Nephron (organoid): ENCODE measurements at regions not wholly inside any gene's neighbourhood (a gene's known extent, or its start where the extent isn't known, plus 50 kb on each side); places are given as distances from the start of the nearest gene placed in this dataset.

ENCODE experiments used
- H3K27ac Mint-ChIP-seq, 3 experiments: 2 replicates each; pipeline ENCODE4 v1.8.0; 2020; ENCODE audit warnings: mixed read lengths in 3 of 3, mild to moderate bottlenecking in 2 of 3, moderate library complexity in 1 of 3
- H3K27me3 Mint-ChIP-seq: 2 replicates; pipeline ENCODE4 v1.8.0; 2021; ENCODE audit warnings: low read depth, mild to moderate bottlenecking, moderate library complexity, mixed read lengths
- H3K36me3 Mint-ChIP-seq: 2 replicates; pipeline ENCODE4 v1.8.0; 2020; ENCODE audit warnings: low read depth, mixed read lengths
- H3K4me1 Mint-ChIP-seq: 2 replicates; pipeline ENCODE4 v1.8.0; 2020; ENCODE audit warnings: mixed read lengths
- H3K4me3 Mint-ChIP-seq, 3 experiments: 2 replicates each; pipeline ENCODE4 v1.8.0; 2020; ENCODE audit warnings: mild to moderate bottlenecking in 3 of 3, mixed read lengths in 3 of 3, moderate library complexity in 2 of 3
- H3K9me3 Mint-ChIP-seq: 2 replicates; pipeline ENCODE4 v1.8.0; 2020; ENCODE audit warnings: mixed read lengths
- TF ChIP-seq, protein P1 (sequence below), 3 experiments: fragments of 200-600 bp; sonication (generic); IDR thresholded peaks; one replicate each; pipeline ENCODE4 v1.5.0; 2021; ENCODE audit warnings: antibody characterized with exemption in 3 of 3; ENCODE audit not compliant: unreplicated experiment in 3 of 3

DNA sequence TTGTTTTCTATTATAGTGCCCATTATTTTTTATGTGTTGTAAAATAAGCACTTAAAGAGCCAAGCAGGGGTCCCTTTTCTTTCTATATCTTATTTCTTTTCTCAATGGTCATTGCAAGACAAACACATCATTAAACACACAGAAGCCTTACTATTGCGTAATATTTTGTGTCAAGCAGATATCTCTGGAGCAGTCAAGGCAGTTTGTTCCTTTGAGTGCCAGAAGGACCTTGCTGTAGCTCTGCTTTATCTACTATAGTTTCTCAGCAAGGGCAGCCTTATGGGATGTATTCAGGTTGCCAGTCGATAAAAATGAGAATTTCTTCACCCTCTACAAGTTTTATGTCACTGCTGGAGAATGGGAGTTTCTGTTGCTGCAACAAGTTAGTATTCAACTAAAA lies 319.3 kb downstream of the TDRD3 start:
- H3K4me1 Mint-ChIP-seq: no peaks in the 10 kb centered on the region
- peaks cover 3% of the 10 kb centered on the region for H3K9me3 Mint-ChIP-seq
- H3K4me3 Mint-ChIP-seq: no peak overlapping the region
- no peaks in the 10 kb centered on the region for H3K36me3 Mint-ChIP-seq
- TF ChIP-seq, protein P1, sequence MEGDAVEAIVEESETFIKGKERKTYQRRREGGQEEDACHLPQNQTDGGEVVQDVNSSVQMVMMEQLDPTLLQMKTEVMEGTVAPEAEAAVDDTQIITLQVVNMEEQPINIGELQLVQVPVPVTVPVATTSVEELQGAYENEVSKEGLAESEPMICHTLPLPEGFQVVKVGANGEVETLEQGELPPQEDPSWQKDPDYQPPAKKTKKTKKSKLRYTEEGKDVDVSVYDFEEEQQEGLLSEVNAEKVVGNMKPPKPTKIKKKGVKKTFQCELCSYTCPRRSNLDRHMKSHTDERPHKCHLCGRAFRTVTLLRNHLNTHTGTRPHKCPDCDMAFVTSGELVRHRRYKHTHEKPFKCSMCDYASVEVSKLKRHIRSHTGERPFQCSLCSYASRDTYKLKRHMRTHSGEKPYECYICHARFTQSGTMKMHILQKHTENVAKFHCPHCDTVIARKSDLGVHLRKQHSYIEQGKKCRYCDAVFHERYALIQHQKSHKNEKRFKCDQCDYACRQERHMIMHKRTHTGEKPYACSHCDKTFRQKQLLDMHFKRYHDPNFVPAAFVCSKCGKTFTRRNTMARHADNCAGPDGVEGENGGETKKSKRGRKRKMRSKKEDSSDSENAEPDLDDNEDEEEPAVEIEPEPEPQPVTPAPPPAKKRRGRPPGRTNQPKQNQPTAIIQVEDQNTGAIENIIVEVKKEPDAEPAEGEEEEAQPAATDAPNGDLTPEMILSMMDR (IDR thresholded peaks at IDR 0.05; ENCODE audit: unreplicated experiment in 3 of 3): no peak
- no peak overlapping the region for H3K27ac Mint-ChIP-seq
- H3K27me3 Mint-ChIP-seq: no peaks in the 10 kb centered on the region

DNA sequence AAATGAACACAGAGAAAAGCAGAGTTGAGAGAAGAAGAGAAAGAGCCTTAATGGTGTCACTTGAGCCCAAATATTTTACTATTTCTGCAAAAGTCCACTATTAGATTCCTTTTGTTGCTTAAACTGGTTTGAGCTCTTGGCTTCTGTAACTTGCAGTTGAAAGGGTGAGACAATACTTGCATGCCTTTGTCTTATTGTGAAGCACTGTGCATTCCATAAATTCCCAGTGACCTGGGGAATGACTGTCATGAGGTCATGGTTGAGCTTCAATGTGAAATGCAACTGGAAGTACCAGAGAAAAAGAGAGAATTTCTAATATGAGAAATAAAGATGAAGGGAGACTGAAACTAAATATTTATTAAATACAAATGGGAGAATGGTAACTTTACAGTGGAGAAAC lies 310.9 kb downstream of the TDRD3 start:
- Mint-ChIP-seq H3K4me3 (no peak overlapping the region), H3K9me3 (peaks cover 11% of the 10 kb centered on the region), H3K4me1 (no peaks in the 10 kb centered on the region), H3K27ac (no peak overlapping the region), H3K36me3 (no peaks in the 10 kb centered on the region), H3K27me3 (no peaks in the 10 kb centered on the region)
- TF ChIP-seq, protein P1 (IDR thresholded peaks at IDR 0.05; ENCODE audit: unreplicated experiment in 3 of 3): no peak

DNA sequence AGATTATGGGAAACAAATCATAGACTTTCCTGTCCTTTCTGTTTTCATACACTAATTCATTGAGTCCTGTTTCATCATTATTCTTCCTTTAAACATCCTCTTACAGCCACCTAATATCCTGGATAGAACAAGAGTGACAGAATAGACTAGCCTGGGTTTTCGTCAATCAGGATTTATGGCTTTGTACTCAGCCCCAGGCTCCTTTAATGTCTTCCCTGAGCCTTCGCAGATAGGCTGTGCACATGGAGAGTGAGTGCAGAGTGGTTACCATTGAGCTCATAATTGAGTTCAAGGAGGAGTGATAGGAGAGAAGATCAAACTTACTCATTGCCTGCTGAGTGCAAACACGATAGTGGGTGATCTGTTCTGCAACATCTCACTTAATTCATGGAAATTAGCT lies 304.9 kb downstream of the TDRD3 start:
- TF ChIP-seq, protein P1 (IDR thresholded peaks at IDR 0.05; ENCODE audit: unreplicated experiment in 3 of 3): no peak
- Mint-ChIP-seq H3K27ac (no peak overlapping the region), H3K27me3 (peaks cover 3% of the 10 kb centered on the region), H3K4me3 (no peak overlapping the region), H3K4me1 (no peaks in the 10 kb centered on the region), H3K36me3 (no peaks in the 10 kb centered on the region), H3K9me3 (no peaks in the 10 kb centered on the region)

DNA sequence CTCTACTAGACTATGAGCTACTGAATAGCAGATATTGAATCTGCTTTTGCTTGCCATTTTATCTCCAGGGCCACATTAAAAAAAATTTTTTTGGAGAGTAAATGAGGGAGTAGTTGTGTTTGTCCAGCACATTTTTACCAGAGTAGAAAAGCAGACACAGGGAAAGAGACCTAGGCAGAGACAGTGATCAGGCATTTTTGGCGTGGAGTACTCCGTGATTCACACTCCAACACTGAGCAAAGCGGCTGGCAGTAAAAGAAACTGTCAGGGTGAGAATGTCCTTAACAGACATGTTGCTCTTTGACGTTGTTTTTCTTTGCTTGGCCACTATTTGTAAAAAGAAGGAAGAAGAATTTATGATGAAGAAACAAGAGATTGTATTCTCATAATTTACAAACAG lies 304.0 kb downstream of the TDRD3 start:
- peaks cover 3% of the 10 kb centered on the region for H3K27me3 Mint-ChIP-seq
- TF ChIP-seq, protein P1 (IDR thresholded peaks at IDR 0.05; ENCODE audit: unreplicated experiment in 3 of 3): no peak
- no peak overlapping the region for H3K27ac Mint-ChIP-seq
- no peaks in the 10 kb centered on the region for H3K36me3 Mint-ChIP-seq
- H3K4me3 Mint-ChIP-seq: no peak overlapping the region
- H3K4me1 Mint-ChIP-seq: no peaks in the 10 kb centered on the region
- H3K9me3 Mint-ChIP-seq: no peaks in the 10 kb centered on the region

DNA sequence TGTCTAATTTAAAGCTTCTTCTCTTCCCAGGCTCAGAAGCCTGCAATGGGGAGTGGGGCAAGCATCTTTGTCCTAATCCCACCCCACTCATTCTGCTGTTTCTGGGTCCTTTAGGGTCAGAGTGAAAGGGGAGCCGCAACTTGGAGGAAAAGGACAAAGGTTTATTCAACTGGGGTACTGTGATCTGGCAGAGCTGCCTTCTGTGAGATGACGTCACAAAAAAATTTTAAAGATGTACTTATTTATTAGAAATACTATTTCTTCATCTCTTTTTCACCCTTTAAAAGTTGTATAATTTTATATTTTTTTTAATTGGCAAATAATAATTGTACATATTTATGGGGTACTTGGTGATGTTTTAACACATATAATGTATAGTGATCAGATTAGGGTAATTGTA lies 302.6 kb downstream of the TDRD3 start:
- Mint-ChIP-seq H3K4me3 (no peak overlapping the region), H3K9me3 (no peaks in the 10 kb centered on the region)

DNA sequence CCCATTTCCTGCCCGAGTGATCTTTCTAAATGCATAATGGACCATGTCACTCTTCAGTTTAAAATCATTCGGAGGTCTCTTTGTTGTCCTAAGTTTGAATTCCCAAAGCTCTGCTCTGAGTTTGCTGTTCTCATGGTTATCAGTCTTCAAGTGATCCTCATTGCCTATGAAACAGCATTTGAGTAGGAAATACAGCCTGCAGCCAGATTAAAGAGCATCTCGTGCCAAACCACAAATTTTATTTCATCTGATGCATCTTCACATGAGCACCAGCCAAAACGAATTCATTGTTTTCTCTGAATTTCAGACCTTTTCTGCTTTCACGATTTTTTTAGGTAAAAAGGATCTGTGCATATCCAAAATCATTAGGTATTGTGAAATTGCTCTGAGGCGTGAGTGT lies 299.6 kb downstream of the TDRD3 start:
- no peak overlapping the region for H3K27ac Mint-ChIP-seq
- H3K36me3 Mint-ChIP-seq: no peaks in the 10 kb centered on the region
- TF ChIP-seq, protein P1 (IDR thresholded peaks at IDR 0.05; ENCODE audit: unreplicated experiment in 3 of 3): no peak
- H3K4me3 Mint-ChIP-seq: no peak overlapping the region
- no peaks in the 10 kb centered on the region for H3K4me1 Mint-ChIP-seq
- peaks cover 7% of the 10 kb centered on the region for H3K27me3 Mint-ChIP-seq
- no peaks in the 10 kb centered on the region for H3K9me3 Mint-ChIP-seq

More for the DNA sequence above, 302.6 kb downstream of the TDRD3 start:
- no peak overlapping the region for H3K27ac Mint-ChIP-seq
- no peaks in the 10 kb centered on the region for H3K4me1 Mint-ChIP-seq
- TF ChIP-seq, protein P1 (IDR thresholded peaks at IDR 0.05; ENCODE audit: unreplicated experiment in 3 of 3): no peak
- H3K27me3 Mint-ChIP-seq: peaks cover 3% of the 10 kb centered on the region
- no peaks in the 10 kb centered on the region for H3K36me3 Mint-ChIP-seq
